ENCODE measurements at regions not wholly inside any gene's neighbourhood (a gene's known extent, or its start where the extent isn't known, plus 50 kb on each side); places are given as distances from the start of the nearest gene placed in this dataset.

- ChIA-PET CTCF (interaction anchor here (0.7 kb wide), 1 partner anchor 33 kb away, joined by 3 read pairs; no protein-coding TSS in a partner anchor), POLR2A (ENCODE audit: low non-redundant PET) (no interaction called here)
- TF ChIP-seq CTCF (conservative IDR thresholded peaks at IDR 0.05; ENCODE audit: low read depth): no peak
- no peak overlapping the region for H3K27ac ChIP-seq
- DNase-seq (ENCODE audit: low spot score): no peak
These were observed 344.6 kb upstream of the LCORL start for GRCh38 chr4:18366136-18366535.

GRCh38 chr4:18343581-18343980 lies 322.0 kb upstream of the LCORL start:
- ChIA-PET CTCF (no interaction called here), POLR2A (ENCODE audit: low non-redundant PET) (no interaction called here)
- no peak for DNase-seq (ENCODE audit: low spot score)
- no peak overlapping the region for H3K27ac ChIP-seq
- TF ChIP-seq CTCF (conservative IDR thresholded peaks at IDR 0.05; ENCODE audit: low read depth): no peak

- no peak overlapping the region for H3K27ac ChIP-seq
- no peak for DNase-seq (ENCODE audit: low spot score)
- CTCF ChIA-PET: no interaction called here
- no peak for TF ChIP-seq CTCF (conservative IDR thresholded peaks at IDR 0.05; ENCODE audit: low read depth)
- POLR2A ChIA-PET (ENCODE audit: low non-redundant PET): no interaction called here
These were observed 321.3 kb upstream of the LCORL start for GRCh38 chr4:18342847-18343246.

DNA sequence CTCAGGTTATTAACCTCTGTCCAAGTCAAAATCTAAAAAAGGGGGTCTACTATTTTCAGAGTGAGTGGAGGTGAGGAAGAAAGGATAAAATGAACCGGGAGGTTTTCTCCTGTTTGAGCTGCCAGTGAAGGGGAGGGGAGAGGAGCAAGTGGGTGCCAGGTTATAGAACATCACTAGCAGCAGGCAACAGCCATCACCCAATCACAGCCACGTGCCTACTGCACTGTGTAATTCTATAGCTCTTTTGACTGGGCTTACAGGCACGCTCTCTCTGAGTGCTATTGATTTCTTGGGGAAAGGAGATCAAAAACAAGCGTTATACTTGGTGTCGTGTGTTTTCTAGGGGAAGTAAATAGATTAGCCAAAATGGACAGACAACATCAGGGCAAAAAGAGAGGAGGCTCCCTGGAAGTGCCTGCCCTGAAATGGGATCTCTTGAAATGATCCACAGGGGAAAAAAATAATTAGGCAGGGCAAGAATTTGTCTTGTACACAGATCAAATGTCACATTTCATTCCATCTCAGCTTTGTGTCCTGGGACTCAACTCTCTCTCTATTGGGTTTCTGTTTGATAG lies 300.5 kb upstream of the LCORL start:
- ChIA-PET POLR2A (ENCODE audit: low non-redundant PET) (no interaction called here), CTCF (interaction anchor here (0.6 kb wide), 1 partner anchor 515 kb away, joined by 5 read pairs; no protein-coding TSS in a partner anchor)
- TF ChIP-seq CTCF (conservative IDR thresholded peaks at IDR 0.05; ENCODE audit: low read depth): no peak
- H3K27ac ChIP-seq: no peak overlapping the region
- DNase-seq (ENCODE audit: low spot score): no peak

- CTCF ChIA-PET: no interaction called here
- H3K27ac ChIP-seq: no peak overlapping the region
These were observed 297.9 kb upstream of the LCORL start for GRCh38 chr4:18319431-18319830.

DNA sequence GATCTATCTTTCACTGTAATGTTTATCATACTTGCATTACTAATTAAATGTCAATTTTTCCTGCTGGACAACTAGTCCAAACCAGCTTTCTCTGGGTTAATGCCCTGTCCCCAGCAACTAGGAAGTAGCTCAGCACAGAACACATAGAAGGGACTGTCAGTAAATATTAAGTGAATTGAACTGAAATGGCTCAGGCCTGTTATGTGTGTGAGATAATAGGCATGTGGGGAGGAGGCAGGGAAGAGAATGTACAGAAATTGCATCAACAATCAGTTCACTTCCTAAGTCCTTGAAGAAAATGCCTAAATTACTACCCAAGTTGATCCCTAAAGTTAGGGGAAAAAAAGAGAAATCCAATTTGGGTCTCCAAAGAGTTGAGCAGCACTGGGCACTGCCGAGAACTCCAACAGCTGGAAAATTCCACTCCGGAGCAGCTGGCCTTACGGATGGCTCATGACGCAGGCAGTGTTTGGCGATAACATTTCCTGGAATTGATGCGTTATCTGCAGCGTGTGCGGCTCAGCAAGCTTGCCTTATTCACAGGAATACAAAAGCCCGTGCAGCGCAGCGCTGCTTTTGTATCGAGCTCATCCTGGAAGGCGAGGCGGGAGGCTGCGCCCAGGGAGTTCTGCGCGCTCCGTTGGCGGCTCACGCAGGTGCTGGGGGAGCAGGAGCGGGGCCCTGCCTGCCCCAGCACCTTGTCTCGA lies 297.3 kb upstream of the LCORL start:
- ChIA-PET CTCF (no interaction called here), POLR2A (ENCODE audit: low non-redundant PET) (no interaction called here)
- DNase-seq (ENCODE audit: low spot score): no peak
- no peak for TF ChIP-seq CTCF (conservative IDR thresholded peaks at IDR 0.05; ENCODE audit: low read depth)
- no peak overlapping the region for H3K27ac ChIP-seq

More at GRCh38 chr4:18319431-18319830, 297.9 kb upstream of the LCORL start:
- no peak for DNase-seq (ENCODE audit: low spot score)
- POLR2A ChIA-PET (ENCODE audit: low non-redundant PET): no interaction called here
- TF ChIP-seq CTCF (conservative IDR thresholded peaks at IDR 0.05; ENCODE audit: low read depth): no peak
